ENCODE measurements at regions not wholly inside any gene's neighbourhood (a gene's known extent, or its start where the extent isn't known, plus 50 kb on each side); places are given as distances from the start of the nearest gene placed in this dataset.
"Not testable (repeated sequence)": the region's sequence is repeated elsewhere in the genome, so short reads cannot be mapped to it uniquely, and the experiment has no call there.

GRCh38 chr3:70617349-70617748, 304.9 kb upstream of the MDFIC2 start:
- not testable (repeated sequence) for TF ChIP-seq CTCF (conservative IDR thresholded peaks at IDR 0.05 in 1 of 2, IDR thresholded peaks at IDR 0.05 in 1 of 2; ENCODE audit: extremely low read depth in 1 of 2, insufficient read depth in 1 of 2, low read depth in 1 of 2, low read length in 2 of 2); EZH2 (IDR thresholded peaks at IDR 0.05; ENCODE audit: borderline replicate concordance, low read length)

All from mammary epithelial cell (primary cell).